Left lung (tissue), 4 donors: ENCODE measurements at regions not wholly inside any gene's neighbourhood (a gene's known extent, or its start where the extent isn't known, plus 50 kb on each side); places are given as distances from the start of the nearest gene placed in this dataset.
A peak's percentile ranks its signal among the peaks of the same experiment; 100 is the strongest.
"Not testable (repeated sequence)": the region's sequence is repeated elsewhere in the genome, so short reads cannot be mapped to it uniquely, and the experiment has no call there.

Experiments used
- ATAC-seq: fragments of 200-7000 bp; cut with Tn5 transposase; one replicate; pipeline ENCODE4 v1.9.1; 2020; ENCODE audit warnings: moderate library complexity
- DNase-seq, 4 donors: peaks; one replicate each; pipeline ENCODE4 v3.0.0-alpha.2; 2013 to 2020
- H3K27ac ChIP-seq, 2 donors: fragments of 200-600 bp; sonication (generic) in 1 of 2; one replicate each; pipeline versions ENCODE4 v1.5.0 to v1.8.0; 2020 to 2021
- H3K27me3 ChIP-seq, 2 donors: fragments of 200-600 bp; sonication (generic) in 1 of 2; one replicate each; pipeline versions ENCODE4 v1.5.0 to v1.8.0; 2020 to 2021
- H3K36me3 ChIP-seq, 2 donors: fragments of 200-600 bp; sonication (generic) in 1 of 2; one replicate each; pipeline versions ENCODE4 v1.5.0 to v1.8.0; 2020 to 2021
- H3K4me1 ChIP-seq, 2 donors: fragments of 200-600 bp; one replicate each; pipeline ENCODE4 v1.8.0; 2021
- H3K4me3 ChIP-seq, 2 donors: fragments of 200-600 bp; sonication (generic) in 1 of 2; one replicate each; pipeline versions ENCODE4 v1.5.0 to v1.8.0; 2020 to 2021; ENCODE audit warnings: mild to moderate bottlenecking in 1 of 2
- H3K9me3 ChIP-seq, 2 donors: fragments of 200-600 bp; sonication (generic) in 1 of 2; one replicate each; pipeline versions ENCODE4 v1.5.0 to v1.8.0; 2020 to 2021
- CTCF ChIP-seq, 2 donors: fragments of 200-600 bp; sonication (generic) in 1 of 2; IDR thresholded peaks; one replicate each; pipeline versions ENCODE4 v1.5.0 to v1.8.0; 2021; ENCODE audit warnings: antibody characterized with exemption in 2 of 2
- intact Hi-C, 2 donors: fragments of 100-400 bp; cut with DNase I; formaldehyde crosslinking; loops; one replicate each; pipeline versions ENCODE4 v1.11.2 to v1.14.2; 2022
- donor health status: DM: no; HTN: yes; CAD: no.
- donor health status: DM: no; HTN: no; CAD: no.

DNA sequence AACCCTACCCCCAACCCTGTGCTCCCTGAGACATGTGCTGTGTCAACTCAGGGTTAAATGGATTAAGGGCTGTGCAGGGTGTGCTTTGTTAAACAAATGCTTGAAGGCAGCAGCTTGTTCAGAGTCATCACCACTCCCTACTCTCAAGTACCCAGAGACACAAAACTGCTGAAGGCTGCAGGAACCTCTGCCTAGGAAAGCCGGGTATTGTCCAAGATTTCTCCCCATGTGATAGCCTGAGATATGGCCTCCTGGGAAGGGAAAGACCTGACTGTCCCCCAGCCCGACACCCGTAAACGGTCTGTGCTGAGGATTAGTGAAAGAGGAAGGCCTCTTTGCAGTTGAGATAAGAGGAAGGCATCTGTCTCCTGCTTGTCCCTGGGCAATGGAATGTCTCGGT, 83.6 kb upstream of the ALDH3B2 start:
- H3K27me3 ChIP-seq, intact Hi-C loops, H3K9me3 ChIP-seq, H3K4me1 ChIP-seq, ATAC-seq, DNase-seq, H3K27ac ChIP-seq, H3K4me3 ChIP-seq, H3K36me3 ChIP-seq: not testable (repeated sequence)

GRCh38 chr11:67753820-67754219, 79.4 kb upstream of the ALDH3B2 start:
- H3K27me3 ChIP-seq, H3K9me3 ChIP-seq, H3K27ac ChIP-seq, ATAC-seq, H3K4me3 ChIP-seq, intact Hi-C loops, H3K4me1 ChIP-seq, H3K36me3 ChIP-seq, DNase-seq: not testable (repeated sequence)

GRCh38 chr11:67745181-67745726, 70.8 kb upstream of the ALDH3B2 start:
- DNase-seq (no peak), ATAC-seq (no peak)
- Histone ChIP-seq H3K4me3 (no peak overlapping the region), H3K27me3 (no peaks in the 10 kb centered on the region), H3K27ac (no peak overlapping the region), H3K36me3 (no peaks in the 10 kb centered on the region), H3K9me3 (no peaks in the 10 kb centered on the region), H3K4me1 (no peaks in the 10 kb centered on the region)
- intact Hi-C loops = no loop called here
- no peak for TF ChIP-seq CTCF (IDR thresholded peaks at IDR 0.05)

GRCh38 chr11:67744231-67744630, 69.8 kb upstream of the ALDH3B2 start:
- H3K36me3 ChIP-seq, H3K27me3 ChIP-seq, DNase-seq, H3K4me3 ChIP-seq, ATAC-seq, H3K9me3 ChIP-seq, H3K4me1 ChIP-seq, H3K27ac ChIP-seq, intact Hi-C loops: not testable (repeated sequence)

DNA sequence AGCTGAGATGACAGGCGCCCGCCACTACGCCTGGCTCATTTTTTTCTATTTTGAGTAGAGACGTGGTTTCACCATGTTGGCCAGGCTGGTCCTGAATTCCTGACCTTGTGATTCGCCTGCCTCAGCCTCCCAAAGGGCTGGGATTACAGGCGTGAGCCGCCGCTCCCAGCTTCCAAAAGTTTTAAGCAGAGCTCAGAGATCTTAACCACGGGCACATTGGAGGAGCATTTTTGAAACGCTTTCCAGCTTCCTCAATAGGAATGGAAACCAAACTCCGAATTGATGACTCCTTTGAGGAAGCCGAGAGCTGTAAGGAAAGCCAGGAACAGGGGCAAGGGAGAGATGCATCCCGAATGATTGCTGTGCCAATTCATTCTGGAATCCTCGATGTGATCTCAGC, 63.8 kb upstream of the ALDH3B2 start:
- DNase-seq, H3K9me3 ChIP-seq, H3K4me3 ChIP-seq, H3K27me3 ChIP-seq, ATAC-seq, H3K4me1 ChIP-seq, H3K36me3 ChIP-seq, intact Hi-C loops, H3K27ac ChIP-seq: not testable (repeated sequence)

DNA sequence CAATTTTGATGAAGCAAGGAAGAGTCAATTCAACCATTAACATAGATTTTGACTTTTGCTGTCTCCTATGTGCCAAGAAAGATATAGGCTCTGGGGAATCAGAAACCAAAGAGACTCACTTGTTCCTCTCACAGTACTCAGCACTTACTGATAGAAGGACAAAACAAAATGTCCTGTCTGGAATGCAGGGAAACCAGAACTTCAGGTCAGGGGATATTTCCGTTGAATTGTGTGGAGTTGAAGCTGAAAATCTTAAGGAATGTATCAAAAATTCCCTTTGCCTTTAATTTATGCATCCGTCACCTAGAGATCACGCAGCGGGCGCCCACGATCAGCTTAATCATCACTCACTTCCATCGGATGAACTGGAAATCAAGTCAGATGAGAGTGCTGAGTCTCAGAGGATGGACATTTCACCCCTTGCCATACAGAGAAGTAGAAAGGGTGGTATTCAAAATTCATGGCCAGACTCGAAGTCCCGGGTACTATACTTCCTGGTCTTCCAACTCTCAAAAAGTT, 63.2 kb upstream of the ALDH3B2 start:
- H3K27me3 ChIP-seq, H3K9me3 ChIP-seq, H3K4me1 ChIP-seq, DNase-seq, H3K27ac ChIP-seq, H3K36me3 ChIP-seq, intact Hi-C loops, ATAC-seq, H3K4me3 ChIP-seq: not testable (repeated sequence)

- Histone ChIP-seq H3K27ac (no peak overlapping the region), H3K4me3 (no peak overlapping the region), H3K4me1 (no peaks in the 10 kb centered on the region), H3K9me3 (no peaks in the 10 kb centered on the region), H3K36me3 (no peaks in the 10 kb centered on the region), H3K27me3 (peaks cover 0 to 21% of the 10 kb centered on the region in 2 donors)
- intact Hi-C loops = no loop called here
- peak in 2 of 4 donors; percentile 20 to 78 for DNase-seq
- peak; percentile 37 for ATAC-seq
- peak in 1 of 2 donors; percentile 20 for TF ChIP-seq CTCF (IDR thresholded peaks at IDR 0.05)
Measured at GRCh38 chr11:67732045-67732787, 57.8 kb upstream of the ALDH3B2 start.
